Suprapubic skin (tissue), 4 donors: ENCODE measurements at regions not wholly inside any gene's neighbourhood (a gene's known extent, or its start where the extent isn't known, plus 50 kb on each side); places are given as distances from the start of the nearest gene placed in this dataset.

Source experiments
- CTCF ChIP-seq, 2 donors: fragments of 200-600 bp in 1 of 2; fragments of 450-650 bp in 1 of 2; sonication (generic) in 1 of 2; IDR thresholded peaks; one replicate each; pipeline ENCODE4 v1.5.1; 2016 to 2019; ENCODE audit warnings: antibody characterized with exemption in 2 of 2, mild to moderate bottlenecking in 1 of 2, moderate library complexity in 1 of 2
- EP300 ChIP-seq: sonication (generic); formaldehyde crosslinking; IDR thresholded peaks from one replicate; pipeline ENCODE4 v1.6.1; 2017; ENCODE audit warnings: antibody characterized with exemption
- POLR2A ChIP-seq, 2 donors: fragments of 450-650 bp; IDR thresholded peaks; one replicate each; pipeline ENCODE4 v1.6.1; 2017; ENCODE audit warnings: antibody characterized with exemption in 2 of 2, mild to moderate bottlenecking in 2 of 2, moderate library complexity in 2 of 2
- POLR2AphosphoS5 ChIP-seq, 3 donors: sonication (generic); formaldehyde crosslinking; IDR thresholded peaks; one replicate each; pipeline ENCODE4 v1.6.1; 2017; ENCODE audit warnings: antibody characterized with exemption in 3 of 3

- TF ChIP-seq POLR2AphosphoS5 (IDR thresholded peaks at IDR 0.05) = no peak
- no peak for TF ChIP-seq EP300
- no peak for TF ChIP-seq CTCF (IDR thresholded peaks at IDR 0.05)
- TF ChIP-seq POLR2A (IDR thresholded peaks at IDR 0.05) = no peak
These were observed 286.7 kb upstream of the GRIP1 start for GRCh38 chr12:66965621-66966020.
